ENCODE measurements at regions not wholly inside any gene's neighbourhood (a gene's known extent, or its start where the extent isn't known, plus 50 kb on each side); places are given as distances from the start of the nearest gene placed in this dataset.

- H3K4me1 Mint-ChIP-seq (ENCODE audit: low read depth): no peaks in the 10 kb centered on the region
- no peaks in the 10 kb centered on the region for H3K36me3 Mint-ChIP-seq (ENCODE audit: low read depth)
- H3K27ac Mint-ChIP-seq: no peak overlapping the region
- POLR2A ChIA-PET: no interaction called here
- no peak overlapping the region for H3K4me3 Mint-ChIP-seq
- DNase-seq (no peak), ATAC-seq (no peak)
- H3K27me3 Mint-ChIP-seq (ENCODE audit: low read depth): no peaks in the 10 kb centered on the region
- CTCF ChIA-PET: no interaction called here
- no peaks in the 10 kb centered on the region for H3K9me3 Mint-ChIP-seq (ENCODE audit: insufficient read depth)
Observed at GRCh38 chr22:27093422-27093821, 436.0 kb downstream of the MIAT start.

GRCh38 chr22:27094633-27095308 lies 437.4 kb downstream of the MIAT start:
- Mint-ChIP-seq H3K9me3 (ENCODE audit: insufficient read depth) (no peaks in the 10 kb centered on the region), H3K4me1 (ENCODE audit: low read depth) (no peaks in the 10 kb centered on the region), H3K27ac (no peak overlapping the region), H3K27me3 (ENCODE audit: low read depth) (no peaks in the 10 kb centered on the region), H3K36me3 (ENCODE audit: low read depth) (no peaks in the 10 kb centered on the region), H3K4me3 (no peak overlapping the region)
- POLR2A ChIA-PET: no interaction called here
- DNase-seq: no peak
- CTCF ChIA-PET: no interaction called here
- no peak for ATAC-seq

GRCh38 chr22:27097506-27097905 lies 440.1 kb downstream of the MIAT start:
- ChIA-PET CTCF (no interaction called here), POLR2A (no interaction called here)
- no peaks in the 10 kb centered on the region for H3K36me3 Mint-ChIP-seq (ENCODE audit: low read depth)
- DNase-seq: no peak
- no peaks in the 10 kb centered on the region for H3K4me1 Mint-ChIP-seq (ENCODE audit: low read depth)
- peaks cover 18% of the 10 kb centered on the region for H3K27me3 Mint-ChIP-seq (ENCODE audit: low read depth)
- H3K9me3 Mint-ChIP-seq (ENCODE audit: insufficient read depth): no peaks in the 10 kb centered on the region
- ATAC-seq: no peak
- no peak overlapping the region for H3K27ac Mint-ChIP-seq
- no peak overlapping the region for H3K4me3 Mint-ChIP-seq

GRCh38 chr22:27097933-27098332 lies 440.5 kb downstream of the MIAT start:
- DNase-seq (no peak), ATAC-seq (no peak)
- no peak overlapping the region for H3K27ac Mint-ChIP-seq
- H3K36me3 Mint-ChIP-seq (ENCODE audit: low read depth): no peaks in the 10 kb centered on the region
- no peaks in the 10 kb centered on the region for H3K9me3 Mint-ChIP-seq (ENCODE audit: insufficient read depth)
- CTCF ChIA-PET: no interaction called here
- peaks cover 23% of the 10 kb centered on the region for H3K27me3 Mint-ChIP-seq (ENCODE audit: low read depth)
- no peak overlapping the region for H3K4me3 Mint-ChIP-seq
- H3K4me1 Mint-ChIP-seq (ENCODE audit: low read depth): no peaks in the 10 kb centered on the region
- POLR2A ChIA-PET: no interaction called here

DNA sequence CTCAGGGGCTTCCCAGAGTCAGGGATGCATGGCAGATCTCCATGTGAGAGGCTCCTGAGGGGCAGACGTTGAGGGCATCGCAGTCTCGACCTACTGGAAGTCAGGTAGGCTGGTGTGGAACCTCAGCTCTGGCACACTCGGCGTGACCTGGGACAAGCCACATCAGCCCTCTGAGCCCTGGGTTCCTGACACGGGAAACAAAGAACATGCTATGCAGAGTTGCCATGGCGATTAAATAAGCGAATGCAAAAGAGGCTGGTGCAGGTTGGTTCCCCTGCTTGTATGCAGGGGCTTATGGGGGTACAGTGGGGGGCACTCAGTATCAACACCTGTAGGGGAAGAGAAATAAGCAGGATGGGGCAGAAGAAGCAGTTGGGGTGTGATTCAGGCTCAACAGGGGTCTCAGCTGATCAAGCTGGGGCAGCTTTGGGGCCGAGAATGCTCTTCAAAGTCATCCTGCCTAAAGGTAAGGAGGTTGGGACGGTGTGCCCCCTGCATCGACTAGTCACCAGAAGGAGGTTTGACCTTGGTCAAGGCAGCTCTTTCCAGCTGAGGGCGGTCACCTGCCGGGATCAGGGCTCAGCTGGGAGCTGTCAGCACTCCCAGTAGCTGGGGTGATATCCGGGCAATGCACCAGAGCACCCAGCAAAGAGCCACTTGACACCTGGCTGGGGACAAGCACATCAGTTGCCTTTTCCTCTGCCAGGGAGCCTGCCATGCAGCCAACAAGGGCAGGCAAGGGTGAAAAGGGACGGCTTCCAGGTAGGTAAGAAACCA lies 442.7 kb downstream of the MIAT start:
- Mint-ChIP-seq H3K4me1 (ENCODE audit: low read depth) (no peaks in the 10 kb centered on the region), H3K36me3 (ENCODE audit: low read depth) (no peaks in the 10 kb centered on the region), H3K9me3 (ENCODE audit: insufficient read depth) (no peaks in the 10 kb centered on the region), H3K27me3 (ENCODE audit: low read depth) (peaks cover 25% of the 10 kb centered on the region), H3K4me3 (no peak overlapping the region), H3K27ac (no peak overlapping the region)
- DNase-seq: no peak
- ATAC-seq: no peak
- ChIA-PET CTCF (no interaction called here), POLR2A (no interaction called here)

- no peak for DNase-seq
- Mint-ChIP-seq H3K27ac (no peak overlapping the region), H3K4me1 (ENCODE audit: low read depth) (no peaks in the 10 kb centered on the region), H3K9me3 (ENCODE audit: insufficient read depth) (no peaks in the 10 kb centered on the region), H3K36me3 (ENCODE audit: low read depth) (no peaks in the 10 kb centered on the region), H3K4me3 (no peak overlapping the region), H3K27me3 (ENCODE audit: low read depth) (peaks cover 25% of the 10 kb centered on the region)
- ATAC-seq: no peak
- ChIA-PET CTCF (no interaction called here), POLR2A (no interaction called here)
Observed at GRCh38 chr22:27100789-27101188, 443.4 kb downstream of the MIAT start.

DNA sequence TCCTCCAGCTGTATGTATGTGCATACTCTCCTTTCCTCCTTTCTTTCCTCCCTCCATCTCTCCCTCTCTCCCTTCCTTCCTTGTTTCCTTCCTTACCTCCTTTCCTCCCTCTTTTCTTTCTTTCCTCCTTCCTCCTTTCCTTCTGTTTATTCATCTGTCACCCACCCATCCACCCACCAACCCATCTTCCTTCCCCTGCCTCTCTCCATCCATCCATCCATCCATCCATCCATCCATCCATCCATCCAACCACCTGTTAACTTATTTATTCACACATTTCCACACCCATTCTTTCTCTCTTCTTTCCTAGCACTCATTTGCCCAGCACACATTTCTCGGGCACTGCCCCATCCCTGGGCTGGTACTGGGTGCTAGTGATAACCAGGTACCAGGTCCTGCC lies 443.9 kb downstream of the MIAT start:
- H3K27ac Mint-ChIP-seq: no peak overlapping the region
- no peaks in the 10 kb centered on the region for H3K4me1 Mint-ChIP-seq (ENCODE audit: low read depth)
- H3K36me3 Mint-ChIP-seq (ENCODE audit: low read depth): no peaks in the 10 kb centered on the region
- CTCF ChIA-PET: no interaction called here
- POLR2A ChIA-PET: no interaction called here
- DNase-seq (no peak), ATAC-seq (no peak)
- no peaks in the 10 kb centered on the region for H3K9me3 Mint-ChIP-seq (ENCODE audit: insufficient read depth)
- H3K27me3 Mint-ChIP-seq (ENCODE audit: low read depth): peaks cover 25% of the 10 kb centered on the region
- H3K4me3 Mint-ChIP-seq: no peak overlapping the region

GRCh38 chr22:27104449-27104848 lies 447.1 kb downstream of the MIAT start:
- no peaks in the 10 kb centered on the region for H3K4me1 Mint-ChIP-seq (ENCODE audit: low read depth)
- ChIA-PET CTCF (no interaction called here), POLR2A (no interaction called here)

GRCh38 chr22:27105142-27106025 lies 448.0 kb downstream of the MIAT start:
- H3K27ac Mint-ChIP-seq: no peak overlapping the region
- H3K4me1 Mint-ChIP-seq (ENCODE audit: low read depth): no peaks in the 10 kb centered on the region
- ChIA-PET CTCF (no interaction called here), POLR2A (no interaction called here)
- peaks cover 21% of the 10 kb centered on the region for H3K27me3 Mint-ChIP-seq (ENCODE audit: low read depth)
- no peaks in the 10 kb centered on the region for H3K36me3 Mint-ChIP-seq (ENCODE audit: low read depth)
- no peaks in the 10 kb centered on the region for H3K9me3 Mint-ChIP-seq (ENCODE audit: insufficient read depth)
- DNase-seq: no peak
- no peak overlapping the region for H3K4me3 Mint-ChIP-seq
- no peak for ATAC-seq

More at GRCh38 chr22:27104449-27104848, 447.1 kb downstream of the MIAT start:
- DNase-seq: no peak
- no peak for ATAC-seq
- Mint-ChIP-seq H3K27me3 (ENCODE audit: low read depth) (peaks cover 25% of the 10 kb centered on the region), H3K27ac (no peak overlapping the region), H3K9me3 (ENCODE audit: insufficient read depth) (no peaks in the 10 kb centered on the region), H3K4me3 (no peak overlapping the region), H3K36me3 (ENCODE audit: low read depth) (no peaks in the 10 kb centered on the region)

GRCh38 chr22:27106985-27107384 lies 449.6 kb downstream of the MIAT start:
- CTCF ChIA-PET: no interaction called here
- H3K27ac Mint-ChIP-seq: no peak overlapping the region
- no peaks in the 10 kb centered on the region for H3K9me3 Mint-ChIP-seq (ENCODE audit: insufficient read depth)
- H3K36me3 Mint-ChIP-seq (ENCODE audit: low read depth): no peaks in the 10 kb centered on the region
- DNase-seq: no peak
- H3K4me1 Mint-ChIP-seq (ENCODE audit: low read depth): no peaks in the 10 kb centered on the region
- no peak for ATAC-seq
- no peak overlapping the region for H3K4me3 Mint-ChIP-seq
- POLR2A ChIA-PET: no interaction called here
- peaks cover 9% of the 10 kb centered on the region for H3K27me3 Mint-ChIP-seq (ENCODE audit: low read depth)

DNA sequence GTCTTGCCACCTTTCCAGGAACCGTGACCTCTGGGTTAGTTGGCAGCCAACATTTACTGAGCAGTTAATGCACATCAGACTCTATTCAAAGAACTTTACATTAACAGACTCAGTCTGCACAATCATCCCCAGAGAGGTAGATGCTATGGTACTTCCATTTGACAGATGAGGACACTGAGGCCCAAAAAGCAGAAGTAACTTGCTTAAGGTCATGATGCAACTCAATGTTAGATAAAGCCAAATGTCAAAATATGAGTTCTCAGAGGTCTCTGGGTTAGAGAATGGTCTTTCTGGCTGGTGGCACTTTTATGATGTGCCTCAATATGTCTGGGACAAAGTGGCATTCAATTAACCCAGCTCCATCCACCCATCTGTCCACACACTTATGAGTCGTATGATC lies 450.0 kb downstream of the MIAT start:
- ChIA-PET POLR2A (no interaction called here), CTCF (no interaction called here)
- Mint-ChIP-seq H3K36me3 (ENCODE audit: low read depth) (no peaks in the 10 kb centered on the region), H3K27me3 (ENCODE audit: low read depth) (peaks cover 8% of the 10 kb centered on the region), H3K4me3 (no peak overlapping the region), H3K4me1 (ENCODE audit: low read depth) (no peaks in the 10 kb centered on the region), H3K27ac (no peak overlapping the region), H3K9me3 (ENCODE audit: insufficient read depth) (no peaks in the 10 kb centered on the region)
- ATAC-seq (no peak), DNase-seq (no peak)

GRCh38 chr22:27107824-27108223 lies 450.4 kb downstream of the MIAT start:
- POLR2A ChIA-PET: no interaction called here
- DNase-seq: no peak

More at GRCh38 chr22:27107824-27108223, 450.4 kb downstream of the MIAT start:
- Mint-ChIP-seq H3K36me3 (ENCODE audit: low read depth) (no peaks in the 10 kb centered on the region), H3K4me1 (ENCODE audit: low read depth) (no peaks in the 10 kb centered on the region), H3K4me3 (no peak overlapping the region), H3K27ac (no peak overlapping the region), H3K9me3 (ENCODE audit: insufficient read depth) (no peaks in the 10 kb centered on the region), H3K27me3 (ENCODE audit: low read depth) (peaks cover 3% of the 10 kb centered on the region)
- no peak for ATAC-seq
- CTCF ChIA-PET: no interaction called here
